ENCODE measurements at regions not wholly inside any gene's neighbourhood (a gene's known extent, or its start where the extent isn't known, plus 50 kb on each side); places are given as distances from the start of the nearest gene placed in this dataset.

DNA sequence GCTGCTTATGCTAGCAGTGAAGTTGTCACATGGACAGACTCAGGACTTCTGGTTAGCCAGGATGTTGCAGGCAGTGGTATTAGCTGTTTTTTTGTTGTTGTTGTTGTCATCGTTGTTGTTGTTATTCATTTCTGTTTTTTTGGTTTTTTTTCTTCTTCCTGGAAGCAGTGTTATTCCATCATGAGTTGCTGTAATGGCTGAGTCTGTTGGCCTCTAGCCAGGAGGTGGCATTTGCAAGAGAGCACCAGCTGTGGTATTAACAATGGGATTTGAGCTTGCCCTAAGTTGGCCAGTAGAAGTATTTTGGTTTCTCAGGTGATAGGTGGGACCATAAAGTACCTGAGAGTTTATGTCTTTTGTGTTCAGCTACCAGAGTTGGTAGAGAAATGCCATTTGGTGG lies 561.1 kb downstream of the KCTD16 start:
- no peak for DNase-seq (ENCODE audit: low read depth, low spot score)
- Histone ChIP-seq H3K27ac (ENCODE audit: control insufficient read depth, insufficient read depth, low read length) (no peak overlapping the region), H3K9me1 (ENCODE audit: control insufficient read depth, extremely low read depth, insufficient read depth, low read length) (no peaks in the 10 kb centered on the region), H3K4me1 (ENCODE audit: control insufficient read depth, extremely low read depth, insufficient read depth, low read length) (no peaks in the 10 kb centered on the region), H4K20me1 (ENCODE audit: control insufficient read depth, extremely low read depth, insufficient read depth, low read length) (no peaks in the 10 kb centered on the region), H3K4me2 (ENCODE audit: control insufficient read depth, extremely low read depth, insufficient read depth, low read depth, low read length) (no peak overlapping the region), H3K36me3 (ENCODE audit: control insufficient read depth in 2 of 2, extremely low read depth in 1 of 2, insufficient read depth in 2 of 2, low read length in 2 of 2) (no peaks in the 10 kb centered on the region), H2AFZ (ENCODE audit: control insufficient read depth, low read length) (no peak overlapping the region), H3K4me3 (ENCODE audit: control insufficient read depth in 2 of 3, extremely low read depth in 1 of 3, insufficient read depth in 2 of 3, low read depth in 1 of 3, low read length in 3 of 3) (no peak overlapping the region), H3K9me3 (ENCODE audit: control insufficient read depth, low read depth, low read length) (no peaks in the 10 kb centered on the region), H3K27me3 (ENCODE audit: control insufficient read depth, extremely low read depth, insufficient read depth, low read length) (no peaks in the 10 kb centered on the region), H3K9ac (ENCODE audit: control insufficient read depth, extremely low read depth, insufficient read depth, low read length) (no peak overlapping the region), H3K79me2 (ENCODE audit: control insufficient read depth, insufficient read depth, low read length) (no peaks in the 10 kb centered on the region)
- TF ChIP-seq CTCF (optimal IDR thresholded peaks at IDR 0.05 in 1 of 3, IDR thresholded peaks at IDR 0.05 in 1 of 3, conservative IDR thresholded peaks at IDR 0.05 in 1 of 3; ENCODE audit: extremely low read depth in 1 of 3, insufficient read depth in 2 of 3, low read length in 3 of 3): no peak
- FAIRE-seq: no peak
- dilution Hi-C loops (cut with MboI; ENCODE audit: extremely low pct_ligation_motif_present, low sequenced_read_pairs): no loop called here

DNA sequence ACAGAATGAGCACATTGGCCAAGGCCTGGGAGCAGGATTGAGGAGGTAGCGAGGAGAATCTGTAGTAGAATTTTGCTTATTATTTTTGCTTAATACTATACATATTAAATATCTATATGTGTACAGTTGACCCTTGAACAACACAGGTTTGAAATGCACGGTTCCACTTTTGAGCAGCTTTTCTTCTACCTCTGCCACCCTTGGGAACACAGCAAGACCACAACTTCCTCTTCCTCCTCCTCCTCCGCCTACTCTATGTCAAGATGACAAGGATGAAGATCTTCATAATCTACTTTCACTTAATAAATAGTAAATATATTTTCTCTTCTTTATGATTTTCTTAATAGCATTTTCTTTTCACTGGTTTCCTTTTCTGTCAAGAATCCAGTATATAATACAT lies 541.4 kb downstream of the KCTD16 start:
- Histone ChIP-seq H3K27me3 (ENCODE audit: control insufficient read depth, extremely low read depth, insufficient read depth, low read length) (no peaks in the 10 kb centered on the region), H3K4me1 (ENCODE audit: control insufficient read depth, extremely low read depth, insufficient read depth, low read length) (no peaks in the 10 kb centered on the region), H3K79me2 (ENCODE audit: control insufficient read depth, insufficient read depth, low read length) (no peaks in the 10 kb centered on the region), H3K36me3 (ENCODE audit: control insufficient read depth in 2 of 2, extremely low read depth in 1 of 2, insufficient read depth in 2 of 2, low read length in 2 of 2) (no peaks in the 10 kb centered on the region), H3K4me2 (ENCODE audit: control insufficient read depth, extremely low read depth, insufficient read depth, low read depth, low read length) (no peak overlapping the region), H2AFZ (ENCODE audit: control insufficient read depth, low read length) (no peak overlapping the region), H4K20me1 (ENCODE audit: control insufficient read depth, extremely low read depth, insufficient read depth, low read length) (no peaks in the 10 kb centered on the region), H3K9ac (ENCODE audit: control insufficient read depth, extremely low read depth, insufficient read depth, low read length) (no peak overlapping the region), H3K4me3 (ENCODE audit: control insufficient read depth in 2 of 3, extremely low read depth in 1 of 3, insufficient read depth in 2 of 3, low read depth in 1 of 3, low read length in 3 of 3) (no peak overlapping the region), H3K9me3 (ENCODE audit: control insufficient read depth, low read depth, low read length) (no peaks in the 10 kb centered on the region), H3K27ac (ENCODE audit: control insufficient read depth, insufficient read depth, low read length) (no peak overlapping the region), H3K9me1 (ENCODE audit: control insufficient read depth, extremely low read depth, insufficient read depth, low read length) (no peaks in the 10 kb centered on the region)
- dilution Hi-C loops (cut with MboI; ENCODE audit: extremely low pct_ligation_motif_present, low sequenced_read_pairs): no loop called here
- TF ChIP-seq CTCF (optimal IDR thresholded peaks at IDR 0.05 in 1 of 3, IDR thresholded peaks at IDR 0.05 in 1 of 3, conservative IDR thresholded peaks at IDR 0.05 in 1 of 3; ENCODE audit: extremely low read depth in 1 of 3, insufficient read depth in 2 of 3, low read length in 3 of 3): no peak
- TF ChIP-seq EZH2 (IDR thresholded peaks at IDR 0.05; ENCODE audit: low read length): no peak
- no peak for FAIRE-seq
- DNase-seq (ENCODE audit: low read depth, low spot score): no peak

All from keratinocyte (primary cell).